Panc1 (cell line): ENCODE measurements at regions not wholly inside any gene's neighbourhood (a gene's known extent, or its start where the extent isn't known, plus 50 kb on each side); places are given as distances from the start of the nearest gene placed in this dataset.

ENCODE experiments used
- ATAC-seq: fragments of 200-7000 bp; cut with Tn5 transposase; 2 replicates; pipeline ENCODE4 v1.9.1; 2020; ENCODE audit warnings: mild to moderate bottlenecking, moderate library complexity
- BruUV-seq: library from RNA; stranded (reverse); fragments of 400-500 nt; replicated peaks from 2 replicates; lab custom pipeline; 2021; lab: Mats Ljungman, UMichigan
- CTCF ChIA-PET: fragments of 300-600 bp; sonication (Branson Sonifier 250); formaldehyde crosslinking; loops from one replicate; lab custom pipeline; 2022; ENCODE audit warnings: antibody characterized with exemption; lab: Charles Lee
- POLR2A ChIA-PET: fragments of 300-600 bp; sonication (Branson Sonifier 250); formaldehyde crosslinking; loops from one replicate; lab custom pipeline; 2022; ENCODE audit warnings: antibody characterized with exemption; lab: Charles Lee
- DNase-seq: peaks from one replicate; pipeline ENCODE4 v3.0.0-alpha.2; 2010; ENCODE audit warnings: low read depth, low spot score
- H3K27ac ChIP-seq: 2 replicates; pipeline ENCODE4 v1.5.1; 2011; ENCODE audit warnings: mild to moderate bottlenecking, low read length, inconsistent platforms
- H3K27me3 ChIP-seq: fragments of 200-500 bp; sonication (Bioruptor generic); 2 replicates; pipeline ENCODE4 v1.6.0; 2014; ENCODE audit warnings: low read length, inconsistent platforms; ENCODE audit not compliant: control insufficient read depth, insufficient read depth
- H3K36me3 ChIP-seq: fragments of 200-500 bp; sonication (Bioruptor generic); 2 replicates; pipeline ENCODE4 v1.5.1; 2014; ENCODE audit warnings: inconsistent platforms, mild to moderate bottlenecking, low read length, moderate library complexity; ENCODE audit not compliant: control insufficient read depth, insufficient read depth
- H3K4me1 ChIP-seq: 2 replicates; pipeline ENCODE4 v1.5.1; 2011; ENCODE audit warnings: inconsistent platforms, mild to moderate bottlenecking, low read length, moderate library complexity; ENCODE audit not compliant: control insufficient read depth, insufficient read depth
- H3K4me3 ChIP-seq, 2 experiments: 2 replicates each; pipeline ENCODE4 v1.5.1; 2011 to 2012; ENCODE audit warnings: low read depth in 2 of 2, low read length in 2 of 2, mild to moderate bottlenecking in 2 of 2, inconsistent platforms in 1 of 2, moderate library complexity in 1 of 2
- H3K9me3 ChIP-seq: fragments of 200-500 bp; sonication (Bioruptor generic); 2 replicates; pipeline ENCODE4 v1.5.1; 2014; ENCODE audit warnings: low read depth, mild to moderate bottlenecking, inconsistent platforms, low read length, moderate library complexity; ENCODE audit not compliant: control insufficient read depth, insufficient read depth
- POLR2AphosphoS5 ChIP-seq: IDR thresholded peaks from 2 replicates; pipeline ENCODE4 v1.6.1; 2012; ENCODE audit warnings: mild to moderate bottlenecking, low read depth, low read length, moderate library complexity
- SIN3A ChIP-seq: IDR thresholded peaks from 2 replicates; pipeline ENCODE4 v1.6.1; 2012; ENCODE audit warnings: low read depth, mild to moderate bottlenecking, low read length, moderate library complexity, borderline replicate concordance; ENCODE audit not compliant: insufficient read depth
- TCF7L2 ChIP-seq: IDR thresholded peaks from 2 replicates; pipeline ENCODE4 v1.6.1; 2011; ENCODE audit warnings: mild to moderate bottlenecking, low read depth, low read length, inconsistent platforms
- in situ Hi-C: cut with HindIII; loops from 2 replicates; pipeline ENCODE4 v1.10.0; 2016; ENCODE audit warnings: low sequenced_read_pairs, low pct_unique_long_range_greater_than_20kb
- intact Hi-C: fragments of 100-400 bp; cut with micrococcal nuclease; formaldehyde crosslinking; loops from one replicate; pipeline ENCODE4 v1.10.0; 2022; ENCODE audit not compliant: unreplicated experiment
- TF ChIP-seq, protein P1 (sequence below), 2 experiments: IDR thresholded peaks; 2 replicates each; pipeline ENCODE4 v1.6.1; 2011 to 2012; ENCODE audit warnings: low read depth in 2 of 2, control low read depth in 1 of 2, low read length in 1 of 2, mild to moderate bottlenecking in 1 of 2, moderate library complexity in 1 of 2; ENCODE audit not compliant: insufficient read depth in 1 of 2
- TF ChIP-seq, protein P2 (sequence below): fragments of 450-650 bp; IDR thresholded peaks from 2 replicates; pipeline ENCODE4 v1.5.1; 2017; ENCODE audit warnings: mild to moderate bottlenecking

DNA sequence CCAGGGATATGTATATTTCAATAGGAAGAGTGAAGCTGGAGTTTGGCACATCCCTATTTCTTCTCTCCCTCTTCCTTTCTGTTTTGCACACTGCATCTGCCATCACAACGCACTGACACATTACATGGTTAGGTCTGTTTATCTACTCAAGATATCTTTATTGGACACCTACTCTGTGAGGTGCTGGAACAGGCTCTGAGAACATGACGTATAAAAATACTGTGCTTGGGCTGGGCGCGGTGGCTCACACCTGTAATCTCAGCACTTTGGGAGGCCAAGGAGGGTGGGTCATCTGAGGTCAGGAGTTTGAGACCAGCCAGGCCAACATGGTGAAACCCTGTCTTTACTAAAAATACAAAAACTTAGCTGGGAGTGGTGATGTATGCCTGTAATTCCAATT lies 653.3 kb downstream of the SLC4A3 start:
- no TSS peak for BruUV-seq
- no peaks in the 10 kb centered on the region for H3K4me1 ChIP-seq
- ChIA-PET CTCF (no interaction called here), POLR2A (no interaction called here)
- H3K4me3 ChIP-seq, result no peak overlapping the region
- H3K27me3 ChIP-seq, result no peaks in the 10 kb centered on the region
- H3K36me3 ChIP-seq, result no peaks in the 10 kb centered on the region
- in situ Hi-C loops, result no loop called here
- no peak overlapping the region for H3K27ac ChIP-seq
- no peak for ATAC-seq
- TF ChIP-seq TCF7L2 (no peak), POLR2AphosphoS5 (no peak), SIN3A (no peak)
- TF ChIP-seq, protein P1, sequence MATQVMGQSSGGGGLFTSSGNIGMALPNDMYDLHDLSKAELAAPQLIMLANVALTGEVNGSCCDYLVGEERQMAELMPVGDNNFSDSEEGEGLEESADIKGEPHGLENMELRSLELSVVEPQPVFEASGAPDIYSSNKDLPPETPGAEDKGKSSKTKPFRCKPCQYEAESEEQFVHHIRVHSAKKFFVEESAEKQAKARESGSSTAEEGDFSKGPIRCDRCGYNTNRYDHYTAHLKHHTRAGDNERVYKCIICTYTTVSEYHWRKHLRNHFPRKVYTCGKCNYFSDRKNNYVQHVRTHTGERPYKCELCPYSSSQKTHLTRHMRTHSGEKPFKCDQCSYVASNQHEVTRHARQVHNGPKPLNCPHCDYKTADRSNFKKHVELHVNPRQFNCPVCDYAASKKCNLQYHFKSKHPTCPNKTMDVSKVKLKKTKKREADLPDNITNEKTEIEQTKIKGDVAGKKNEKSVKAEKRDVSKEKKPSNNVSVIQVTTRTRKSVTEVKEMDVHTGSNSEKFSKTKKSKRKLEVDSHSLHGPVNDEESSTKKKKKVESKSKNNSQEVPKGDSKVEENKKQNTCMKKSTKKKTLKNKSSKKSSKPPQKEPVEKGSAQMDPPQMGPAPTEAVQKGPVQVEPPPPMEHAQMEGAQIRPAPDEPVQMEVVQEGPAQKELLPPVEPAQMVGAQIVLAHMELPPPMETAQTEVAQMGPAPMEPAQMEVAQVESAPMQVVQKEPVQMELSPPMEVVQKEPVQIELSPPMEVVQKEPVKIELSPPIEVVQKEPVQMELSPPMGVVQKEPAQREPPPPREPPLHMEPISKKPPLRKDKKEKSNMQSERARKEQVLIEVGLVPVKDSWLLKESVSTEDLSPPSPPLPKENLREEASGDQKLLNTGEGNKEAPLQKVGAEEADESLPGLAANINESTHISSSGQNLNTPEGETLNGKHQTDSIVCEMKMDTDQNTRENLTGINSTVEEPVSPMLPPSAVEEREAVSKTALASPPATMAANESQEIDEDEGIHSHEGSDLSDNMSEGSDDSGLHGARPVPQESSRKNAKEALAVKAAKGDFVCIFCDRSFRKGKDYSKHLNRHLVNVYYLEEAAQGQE (IDR thresholded peaks at IDR 0.05; ENCODE audit: insufficient read depth in 1 of 2, low read depth in 2 of 2, low read length in 1 of 2), result no peak
- TF ChIP-seq, protein P2, sequence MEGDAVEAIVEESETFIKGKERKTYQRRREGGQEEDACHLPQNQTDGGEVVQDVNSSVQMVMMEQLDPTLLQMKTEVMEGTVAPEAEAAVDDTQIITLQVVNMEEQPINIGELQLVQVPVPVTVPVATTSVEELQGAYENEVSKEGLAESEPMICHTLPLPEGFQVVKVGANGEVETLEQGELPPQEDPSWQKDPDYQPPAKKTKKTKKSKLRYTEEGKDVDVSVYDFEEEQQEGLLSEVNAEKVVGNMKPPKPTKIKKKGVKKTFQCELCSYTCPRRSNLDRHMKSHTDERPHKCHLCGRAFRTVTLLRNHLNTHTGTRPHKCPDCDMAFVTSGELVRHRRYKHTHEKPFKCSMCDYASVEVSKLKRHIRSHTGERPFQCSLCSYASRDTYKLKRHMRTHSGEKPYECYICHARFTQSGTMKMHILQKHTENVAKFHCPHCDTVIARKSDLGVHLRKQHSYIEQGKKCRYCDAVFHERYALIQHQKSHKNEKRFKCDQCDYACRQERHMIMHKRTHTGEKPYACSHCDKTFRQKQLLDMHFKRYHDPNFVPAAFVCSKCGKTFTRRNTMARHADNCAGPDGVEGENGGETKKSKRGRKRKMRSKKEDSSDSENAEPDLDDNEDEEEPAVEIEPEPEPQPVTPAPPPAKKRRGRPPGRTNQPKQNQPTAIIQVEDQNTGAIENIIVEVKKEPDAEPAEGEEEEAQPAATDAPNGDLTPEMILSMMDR, result no peak
- DNase-seq, result no peak
- intact Hi-C loops, result no loop called here
- H3K9me3 ChIP-seq, result no peaks in the 10 kb centered on the region

DNA sequence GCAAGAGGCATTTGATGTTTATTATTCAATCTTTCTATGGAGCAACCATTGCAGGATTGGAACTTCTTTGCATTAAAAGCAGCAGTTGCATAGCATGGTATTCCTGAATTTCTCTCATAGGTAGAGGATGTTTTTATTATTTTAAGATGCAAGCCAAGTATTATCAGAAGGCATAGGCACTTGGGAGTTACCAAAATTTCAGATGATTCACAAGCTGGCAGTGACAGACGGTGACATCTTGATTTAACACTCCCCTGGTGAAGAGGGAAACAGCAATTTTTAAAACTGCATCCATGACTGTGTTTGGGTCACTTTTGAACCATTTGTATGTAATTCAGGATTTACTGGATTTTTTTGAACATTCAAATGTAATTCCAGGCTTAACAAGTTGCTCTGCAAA lies 654.3 kb downstream of the SLC4A3 start:
- H3K4me3 ChIP-seq, result no peak overlapping the region
- no peak for DNase-seq

More for the DNA sequence above, 654.3 kb downstream of the SLC4A3 start:
- H3K4me1 ChIP-seq, result no peaks in the 10 kb centered on the region
- in situ Hi-C loops (no loop called here), intact Hi-C loops (no loop called here)
- no TSS peak for BruUV-seq
- H3K9me3 ChIP-seq, result no peaks in the 10 kb centered on the region
- ATAC-seq, result no peak
- CTCF ChIA-PET, result no interaction called here
- no peak overlapping the region for H3K27ac ChIP-seq
- POLR2A ChIA-PET, result no interaction called here
- no peaks in the 10 kb centered on the region for H3K36me3 ChIP-seq
- TF ChIP-seq, protein P1 (IDR thresholded peaks at IDR 0.05; ENCODE audit: insufficient read depth in 1 of 2, low read depth in 2 of 2, low read length in 1 of 2), result no peak
- TF ChIP-seq TCF7L2 (no peak), POLR2AphosphoS5 (no peak), SIN3A (no peak)
- TF ChIP-seq, protein P2, result no peak
- no peaks in the 10 kb centered on the region for H3K27me3 ChIP-seq
